H9 (cell line): ENCODE measurements at regions not wholly inside any gene's neighbourhood (a gene's known extent, or its start where the extent isn't known, plus 50 kb on each side); places are given as distances from the start of the nearest gene placed in this dataset.

Source experiments
- DNase-seq: peaks from one replicate; pipeline ENCODE4 v3.0.0-alpha.2; 2017
- H2AFZ ChIP-seq: one replicate; pipeline ENCODE4 v1.6.1; 2013; ENCODE audit warnings: mild to moderate bottlenecking, low read length, control low read depth, moderate library complexity
- H2AK5ac ChIP-seq: 2 replicates; pipeline ENCODE4 v1.6.1; 2013; ENCODE audit warnings: low read length, control low read depth, mixed read lengths; ENCODE audit not compliant: insufficient read length
- H2BK120ac ChIP-seq: one replicate; pipeline ENCODE4 v1.6.1; 2013; ENCODE audit warnings: low read depth, mild to moderate bottlenecking, low read length, control low read depth, inconsistent platforms; ENCODE audit not compliant: poor library complexity, severe bottlenecking
- H2BK12ac ChIP-seq: 2 replicates; pipeline ENCODE4 v1.6.1; 2013; ENCODE audit warnings: low read length, control low read depth, mixed read lengths, low read depth; ENCODE audit not compliant: insufficient read length
- H2BK15ac ChIP-seq: 2 replicates; pipeline ENCODE4 v1.6.1; 2013; ENCODE audit warnings: low read depth, low read length, control low read depth
- H2BK20ac ChIP-seq: one replicate; pipeline ENCODE4 v1.6.1; 2013; ENCODE audit warnings: low read depth, mild to moderate bottlenecking, low read length, control low read depth, inconsistent platforms; ENCODE audit not compliant: poor library complexity, severe bottlenecking
- H2BK5ac ChIP-seq: 2 replicates; pipeline ENCODE4 v1.6.1; 2013; ENCODE audit warnings: low read length, control low read depth, mixed read lengths; ENCODE audit not compliant: insufficient read length
- H3K14ac ChIP-seq: 2 replicates; pipeline ENCODE4 v1.6.1; 2013; ENCODE audit warnings: low read length, control low read depth; ENCODE audit not compliant: insufficient read depth
- H3K18ac ChIP-seq: 2 replicates; pipeline ENCODE4 v1.6.1; 2013; ENCODE audit warnings: low read depth, mild to moderate bottlenecking, mixed read lengths, low read length, control low read depth; ENCODE audit not compliant: insufficient read length
- H3K23ac ChIP-seq: 2 replicates; pipeline ENCODE4 v1.6.1; 2013; ENCODE audit warnings: low read length, control low read depth, mixed read lengths, low read depth; ENCODE audit not compliant: insufficient read length
- H3K23me2 ChIP-seq: 2 replicates; pipeline ENCODE4 v1.6.1; 2013; ENCODE audit warnings: low read depth, mild to moderate bottlenecking, mixed read lengths, low read length, control low read depth; ENCODE audit not compliant: insufficient read length, poor library complexity, severe bottlenecking
- H3K27ac ChIP-seq: 2 replicates; pipeline ENCODE4 v1.5.1; 2013; ENCODE audit warnings: low read length, control low read depth, mixed read lengths, low read depth; ENCODE audit not compliant: insufficient read length
- H3K27me3 ChIP-seq: 2 replicates; pipeline ENCODE4 v1.6.1; 2013; ENCODE audit warnings: low read length, control low read depth, inconsistent platforms; ENCODE audit not compliant: insufficient read depth
- H3K4ac ChIP-seq: 2 replicates; pipeline ENCODE4 v1.6.1; 2013; ENCODE audit warnings: low read depth, mild to moderate bottlenecking, control low read depth, inconsistent platforms, low read length, moderate library complexity
- H3K4me1 ChIP-seq: 2 replicates; pipeline ENCODE4 v1.6.1; 2013; ENCODE audit warnings: low read length, control low read depth, inconsistent platforms; ENCODE audit not compliant: insufficient read depth
- H3K4me2 ChIP-seq: 2 replicates; pipeline ENCODE4 v1.6.1; 2013; ENCODE audit warnings: low read length, control low read depth, mixed read lengths; ENCODE audit not compliant: insufficient read length, insufficient read depth
- H3K56ac ChIP-seq: 2 replicates; pipeline ENCODE4 v1.6.1; 2013; ENCODE audit warnings: low read depth, mild to moderate bottlenecking, mixed read lengths, low read length, control low read depth; ENCODE audit not compliant: insufficient read length
- H3K79me1 ChIP-seq: 2 replicates; pipeline ENCODE4 v1.6.1; 2013; ENCODE audit warnings: low read depth, mild to moderate bottlenecking, moderate library complexity, low read length, control low read depth, inconsistent platforms; ENCODE audit not compliant: insufficient read depth, poor library complexity, severe bottlenecking
- H3K79me2 ChIP-seq: 2 replicates; pipeline ENCODE4 v1.6.1; 2013; ENCODE audit warnings: low read length, control low read depth, inconsistent platforms; ENCODE audit not compliant: insufficient read depth
- H3K9ac ChIP-seq: 2 replicates; pipeline ENCODE4 v1.6.1; 2013; ENCODE audit warnings: low read length, control low read depth, mixed read lengths; ENCODE audit not compliant: insufficient read length; ENCODE audit errors: extremely low read depth
- H3K9me3 ChIP-seq: one replicate; pipeline ENCODE4 v1.6.1; 2013; ENCODE audit warnings: low read depth, low read length, inconsistent platforms; ENCODE audit not compliant: control insufficient read depth
- H3T11ph ChIP-seq: one replicate; pipeline ENCODE4 v1.6.1; 2013; ENCODE audit warnings: mild to moderate bottlenecking, low read length, control low read depth, inconsistent platforms
- H4K20me1 ChIP-seq: one replicate; pipeline ENCODE4 v1.6.1; 2013; ENCODE audit not compliant: control insufficient read depth, insufficient read length, insufficient read depth
- H4K5ac ChIP-seq: 2 replicates; pipeline ENCODE4 v1.6.1; 2013; ENCODE audit warnings: low read depth, mild to moderate bottlenecking, mixed read lengths, low read length, control low read depth; ENCODE audit not compliant: insufficient read length
- H4K8ac ChIP-seq: replicated peaks from 2 replicates; pipeline ENCODE4 v1.6.1; 2013; ENCODE audit warnings: low read length, control low read depth, mixed read lengths, low read depth; ENCODE audit not compliant: insufficient read length
- H4K91ac ChIP-seq: 2 replicates; pipeline ENCODE4 v1.6.1; 2013; ENCODE audit warnings: low read depth, mild to moderate bottlenecking, moderate library complexity, mixed read lengths, low read length, control low read depth; ENCODE audit not compliant: insufficient read length
- H3K27ac Mint-ChIP-seq, 3 experiments: 2 replicates in 2 of 3; 3 replicates in 1 of 3; pipeline ENCODE4 v1.8.0; 2020 to 2021; ENCODE audit warnings: mixed read lengths in 3 of 3, mild to moderate bottlenecking in 1 of 3, moderate library complexity in 1 of 3
- H3K27me3 Mint-ChIP-seq: 2 replicates; pipeline ENCODE4 v1.8.0; 2021; ENCODE audit warnings: low read depth, mild to moderate bottlenecking, moderate library complexity, mixed read lengths
- H3K36me3 Mint-ChIP-seq, 3 experiments: 2 replicates in 2 of 3; 3 replicates in 1 of 3; pipeline ENCODE4 v1.8.0; 2020 to 2021; ENCODE audit warnings: low read depth in 3 of 3, mixed read lengths in 3 of 3; ENCODE audit not compliant: insufficient read depth in 1 of 3
- H3K4me1 Mint-ChIP-seq, 2 experiments: 2 replicates each; pipeline ENCODE4 v1.8.0; 2020; ENCODE audit warnings: mixed read lengths in 2 of 2
- H3K4me3 Mint-ChIP-seq, 2 experiments: 2 replicates in 1 of 2; 3 replicates in 1 of 2; pipeline ENCODE4 v1.8.0; 2020 to 2021; ENCODE audit warnings: mild to moderate bottlenecking in 2 of 2, mixed read lengths in 2 of 2, moderate library complexity in 1 of 2
- H3K9me3 Mint-ChIP-seq, 2 experiments: 2 replicates in 1 of 2; 3 replicates in 1 of 2; pipeline ENCODE4 v1.8.0; 2020; ENCODE audit warnings: mild to moderate bottlenecking in 2 of 2, mixed read lengths in 2 of 2, moderate library complexity in 1 of 2
- WGBS: extraction: QIAGEN DNeasy Blood & Tissue Kit; methylation state at CpG from one replicate; pipeline ENCODE4 v1.1.7; 2013; ENCODE audit warnings: missing lambda C conversion rate, low lambda C conversion rate, mixed read lengths; ENCODE audit not compliant: insufficient read length; ENCODE audit errors: extremely low coverage; 5-methylcytosine and 5-hydroxymethylcytosine counted together
- TF ChIP-seq, protein P1 (sequence below): fragments of 200-600 bp; sonication (generic); conservative IDR thresholded peaks from 3 replicates; pipeline ENCODE4 v1.8.0; 2021; ENCODE audit warnings: antibody characterized with exemption, mild to moderate bottlenecking

DNA sequence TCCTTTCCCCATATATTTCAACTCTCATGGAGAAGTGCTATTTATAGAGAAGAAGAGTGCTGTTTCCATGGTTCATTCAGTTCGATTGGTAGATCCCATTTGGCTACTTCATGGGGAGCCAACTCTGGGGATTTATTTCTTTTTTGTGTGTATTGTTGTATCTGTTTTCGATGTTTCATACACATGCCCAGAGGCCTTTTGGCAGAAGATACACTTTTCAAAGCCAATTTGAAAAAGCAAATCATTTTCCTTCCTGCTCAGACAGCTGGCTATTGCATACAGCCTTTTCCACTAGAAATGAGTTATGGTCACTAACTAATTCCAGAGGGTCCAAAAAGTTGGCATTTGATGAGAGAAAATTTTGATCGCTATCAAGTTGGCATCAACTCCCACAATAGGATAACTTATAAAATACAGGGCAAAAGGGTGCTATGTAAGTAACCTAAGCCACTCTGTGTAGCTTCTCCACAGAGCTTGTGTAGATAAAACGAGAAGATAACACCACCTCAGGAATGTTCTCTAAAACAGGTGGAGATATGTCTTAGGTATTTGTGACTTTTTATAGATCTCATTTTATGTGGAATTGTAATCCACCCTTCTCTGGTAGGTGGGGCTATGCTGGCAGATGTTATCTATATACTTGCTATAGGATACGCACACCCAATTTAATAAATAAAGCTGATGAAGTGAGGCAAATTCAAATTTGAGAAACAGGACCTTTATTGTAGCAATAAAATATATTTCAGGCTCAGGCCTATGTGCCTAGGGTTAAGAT, 798.5 kb downstream of the SATB2 start:
- Mint-ChIP-seq H3K27ac (no peak overlapping the region), H3K36me3 (no peaks in the 10 kb centered on the region), H3K4me3 (no peak overlapping the region), H3K4me1 (no peaks in the 10 kb centered on the region), H3K27me3 (no peaks in the 10 kb centered on the region), H3K9me3 (no peaks in the 10 kb centered on the region)
- Histone ChIP-seq H3K18ac (no peak overlapping the region), H2AK5ac (no peak overlapping the region), H3K9me3 (no peaks in the 10 kb centered on the region), H3K56ac (no peak overlapping the region), H3K4me1 (no peaks in the 10 kb centered on the region), H3K79me1 (no peaks in the 10 kb centered on the region), H3K23me2 (no peaks in the 10 kb centered on the region), H2BK15ac (no peak overlapping the region), H2BK120ac (no peak overlapping the region), H3K14ac (no peak overlapping the region), H4K8ac (no peak overlapping the region), H2BK20ac (no peak overlapping the region), H3K4ac (no peak overlapping the region), H3K9ac (no peak overlapping the region), H4K91ac (no peak overlapping the region), H3T11ph (no peak overlapping the region), H3K79me2 (no peaks in the 10 kb centered on the region), H3K23ac (no peak overlapping the region), H3K4me2 (no peak overlapping the region), H3K27me3 (no peaks in the 10 kb centered on the region), H2BK12ac (no peak overlapping the region), H2BK5ac (no peak overlapping the region), H3K27ac (no peak overlapping the region), H2AFZ (no peak overlapping the region), H4K5ac (no peak overlapping the region), H4K20me1 (no peaks in the 10 kb centered on the region)
- WGBS, result no CpG with 5 or more reads among the region's 5 CpGs
- no peak for DNase-seq
- TF ChIP-seq, protein P1, sequence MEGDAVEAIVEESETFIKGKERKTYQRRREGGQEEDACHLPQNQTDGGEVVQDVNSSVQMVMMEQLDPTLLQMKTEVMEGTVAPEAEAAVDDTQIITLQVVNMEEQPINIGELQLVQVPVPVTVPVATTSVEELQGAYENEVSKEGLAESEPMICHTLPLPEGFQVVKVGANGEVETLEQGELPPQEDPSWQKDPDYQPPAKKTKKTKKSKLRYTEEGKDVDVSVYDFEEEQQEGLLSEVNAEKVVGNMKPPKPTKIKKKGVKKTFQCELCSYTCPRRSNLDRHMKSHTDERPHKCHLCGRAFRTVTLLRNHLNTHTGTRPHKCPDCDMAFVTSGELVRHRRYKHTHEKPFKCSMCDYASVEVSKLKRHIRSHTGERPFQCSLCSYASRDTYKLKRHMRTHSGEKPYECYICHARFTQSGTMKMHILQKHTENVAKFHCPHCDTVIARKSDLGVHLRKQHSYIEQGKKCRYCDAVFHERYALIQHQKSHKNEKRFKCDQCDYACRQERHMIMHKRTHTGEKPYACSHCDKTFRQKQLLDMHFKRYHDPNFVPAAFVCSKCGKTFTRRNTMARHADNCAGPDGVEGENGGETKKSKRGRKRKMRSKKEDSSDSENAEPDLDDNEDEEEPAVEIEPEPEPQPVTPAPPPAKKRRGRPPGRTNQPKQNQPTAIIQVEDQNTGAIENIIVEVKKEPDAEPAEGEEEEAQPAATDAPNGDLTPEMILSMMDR, result no peak
